GM18505 (cell line): ENCODE measurements at regions not wholly inside any gene's neighbourhood (a gene's known extent, or its start where the extent isn't known, plus 50 kb on each side); places are given as distances from the start of the nearest gene placed in this dataset.

ENCODE experiments used
- ATAC-seq: cut with Tn5 transposase; IDR thresholded peaks from one replicate; pipeline ENCODE4 v1.9.1; 2021; ENCODE audit not compliant: unreplicated experiment
- POLR2A ChIP-seq: IDR thresholded peaks from 4 replicates; pipeline ENCODE4 v1.6.1; 2011; ENCODE audit warnings: borderline replicate concordance; ENCODE audit not compliant: insufficient read depth, insufficient read length; ENCODE audit errors: extremely low read depth

GRCh38 chr13:87376081-87376480 is 295.1 kb upstream of the SLITRK5 start:
- ATAC-seq, result no peak
- no peak for TF ChIP-seq POLR2A

- ATAC-seq, result no peak
- TF ChIP-seq POLR2A, result no peak
Measured at GRCh38 chr13:87384099-87384498, 287.1 kb upstream of the SLITRK5 start.

- ATAC-seq, result no peak
- no peak for TF ChIP-seq POLR2A
Measured at GRCh38 chr13:87393358-87393757, 277.8 kb upstream of the SLITRK5 start.

- ATAC-seq, result no peak
- TF ChIP-seq POLR2A, result no peak
Measured at GRCh38 chr13:87398047-87398446, 273.1 kb upstream of the SLITRK5 start.

GRCh38 chr13:87403748-87404432 is 267.3 kb upstream of the SLITRK5 start:
- TF ChIP-seq POLR2A, result no peak
- no peak for ATAC-seq

- TF ChIP-seq POLR2A, result no peak
Measured at GRCh38 chr13:87426742-87427141, 244.4 kb upstream of the SLITRK5 start.

GRCh38 chr13:87444135-87444534 is 227.0 kb upstream of the SLITRK5 start:
- TF ChIP-seq POLR2A, result no peak
- ATAC-seq, result no peak

More at GRCh38 chr13:87426742-87427141, 244.4 kb upstream of the SLITRK5 start:
- ATAC-seq, result no peak

GRCh38 chr13:87452281-87452680 is 218.9 kb upstream of the SLITRK5 start:
- ATAC-seq, result no peak
- TF ChIP-seq POLR2A, result no peak

GRCh38 chr13:87453244-87453643 is 217.9 kb upstream of the SLITRK5 start:
- no peak for TF ChIP-seq POLR2A

GRCh38 chr13:87459419-87459818 is 211.8 kb upstream of the SLITRK5 start:
- TF ChIP-seq POLR2A, result no peak
- no peak for ATAC-seq

More at GRCh38 chr13:87453244-87453643, 217.9 kb upstream of the SLITRK5 start:
- no peak for ATAC-seq

- TF ChIP-seq POLR2A, result no peak
- no peak for ATAC-seq
Measured at GRCh38 chr13:87497426-87497825, 173.7 kb upstream of the SLITRK5 start.

- no peak for ATAC-seq
- no peak for TF ChIP-seq POLR2A
Measured at GRCh38 chr13:87498681-87499080, 172.5 kb upstream of the SLITRK5 start.

- ATAC-seq, result no peak
- no peak for TF ChIP-seq POLR2A
Measured at GRCh38 chr13:87524775-87525174, 146.4 kb upstream of the SLITRK5 start.

GRCh38 chr13:87533776-87534175 is 137.4 kb upstream of the SLITRK5 start:
- no peak for ATAC-seq
- TF ChIP-seq POLR2A, result no peak

GRCh38 chr13:87535911-87536310 is 135.3 kb upstream of the SLITRK5 start:
- ATAC-seq, result no peak
- no peak for TF ChIP-seq POLR2A
